H4 (cell line): ENCODE measurements at regions not wholly inside any gene's neighbourhood (a gene's known extent, or its start where the extent isn't known, plus 50 kb on each side); places are given as distances from the start of the nearest gene placed in this dataset.

Experiments used
- DNase-seq: peaks from one replicate; pipeline ENCODE4 v3.0.0-alpha.2; 2015; ENCODE audit warnings: low spot score

GRCh38 chr13:78228211-78228610 is 309.6 kb upstream of the EDNRB start:
- DNase-seq, result no peak

- no peak for DNase-seq
Observed at GRCh38 chr13:78227709-78228108, 309.1 kb upstream of the EDNRB start.

GRCh38 chr13:78215458-78216108 is 297.0 kb upstream of the EDNRB start:
- no peak for DNase-seq

GRCh38 chr13:78201411-78201810 is 282.8 kb upstream of the EDNRB start:
- DNase-seq, result no peak

- DNase-seq, result no peak
Observed at GRCh38 chr13:78198821-78199220, 280.2 kb upstream of the EDNRB start.

- DNase-seq, result no peak
Observed at GRCh38 chr13:78198419-78198818, 279.8 kb upstream of the EDNRB start.

- no peak for DNase-seq
Observed at GRCh38 chr13:78197231-78197630, 278.6 kb upstream of the EDNRB start.

GRCh38 chr13:78194904-78195639 is 276.4 kb upstream of the EDNRB start:
- no peak for DNase-seq

GRCh38 chr13:78193846-78194245 is 275.2 kb upstream of the EDNRB start:
- no peak for DNase-seq

GRCh38 chr13:78192716-78193115 is 274.1 kb upstream of the EDNRB start:
- DNase-seq, result no peak

- no peak for DNase-seq
Observed at GRCh38 chr13:78190296-78190695, 271.7 kb upstream of the EDNRB start.

GRCh38 chr13:78187781-78188180 is 269.1 kb upstream of the EDNRB start:
- DNase-seq, result no peak

- no peak for DNase-seq
Observed at GRCh38 chr13:78185700-78186099, 267.1 kb upstream of the EDNRB start.

GRCh38 chr13:78183732-78184131 is 265.1 kb upstream of the EDNRB start:
- DNase-seq, result no peak

GRCh38 chr13:78182813-78183212 is 264.2 kb upstream of the EDNRB start:
- DNase-seq, result no peak

- no peak for DNase-seq
Observed at GRCh38 chr13:78177306-78177705, 258.7 kb upstream of the EDNRB start.

- DNase-seq, result no peak
Observed at GRCh38 chr13:78176880-78177279, 258.2 kb upstream of the EDNRB start.

GRCh38 chr13:78169386-78169785 is 250.8 kb upstream of the EDNRB start:
- no peak for DNase-seq

GRCh38 chr13:78168981-78169380 is 250.3 kb upstream of the EDNRB start:
- no peak for DNase-seq

GRCh38 chr13:78161266-78161665 is 242.6 kb upstream of the EDNRB start:
- DNase-seq, result no peak

GRCh38 chr13:78160793-78161192 is 242.2 kb upstream of the EDNRB start:
- peak; percentile 35 for DNase-seq

GRCh38 chr13:78152415-78152814 is 233.8 kb upstream of the EDNRB start:
- no peak for DNase-seq

GRCh38 chr13:78147905-78148304 is 229.3 kb upstream of the EDNRB start:
- peak; percentile 22 for DNase-seq

- no peak for DNase-seq
Observed at GRCh38 chr13:78145276-78145675, 226.6 kb upstream of the EDNRB start.
